ENCODE measurements at regions not wholly inside any gene's neighbourhood (a gene's known extent, or its start where the extent isn't known, plus 50 kb on each side); places are given as distances from the start of the nearest gene placed in this dataset.
"Not testable (repeated sequence)": the region's sequence is repeated elsewhere in the genome, so short reads cannot be mapped to it uniquely, and the experiment has no call there.

DNA sequence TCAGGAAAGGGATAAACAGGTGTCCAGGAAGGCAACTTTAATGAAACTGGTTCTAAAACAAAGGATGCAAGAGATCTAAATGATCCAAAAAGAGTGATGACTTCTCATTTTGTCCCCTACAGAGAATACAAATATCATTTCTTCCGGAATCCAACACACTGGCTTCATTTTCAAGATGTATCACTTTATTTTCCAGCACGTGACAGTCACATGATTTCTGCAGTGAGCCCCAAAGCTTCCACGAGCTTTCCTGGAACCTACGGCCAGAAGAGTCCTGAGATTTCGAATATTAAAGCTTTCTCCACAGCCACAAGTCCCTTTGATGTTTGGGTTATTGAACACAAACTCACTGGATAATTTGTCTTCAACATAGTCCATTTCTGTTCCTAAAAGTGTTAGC is 198.0 kb downstream of the LRRC70 start:
- TF ChIP-seq, protein P1, sequence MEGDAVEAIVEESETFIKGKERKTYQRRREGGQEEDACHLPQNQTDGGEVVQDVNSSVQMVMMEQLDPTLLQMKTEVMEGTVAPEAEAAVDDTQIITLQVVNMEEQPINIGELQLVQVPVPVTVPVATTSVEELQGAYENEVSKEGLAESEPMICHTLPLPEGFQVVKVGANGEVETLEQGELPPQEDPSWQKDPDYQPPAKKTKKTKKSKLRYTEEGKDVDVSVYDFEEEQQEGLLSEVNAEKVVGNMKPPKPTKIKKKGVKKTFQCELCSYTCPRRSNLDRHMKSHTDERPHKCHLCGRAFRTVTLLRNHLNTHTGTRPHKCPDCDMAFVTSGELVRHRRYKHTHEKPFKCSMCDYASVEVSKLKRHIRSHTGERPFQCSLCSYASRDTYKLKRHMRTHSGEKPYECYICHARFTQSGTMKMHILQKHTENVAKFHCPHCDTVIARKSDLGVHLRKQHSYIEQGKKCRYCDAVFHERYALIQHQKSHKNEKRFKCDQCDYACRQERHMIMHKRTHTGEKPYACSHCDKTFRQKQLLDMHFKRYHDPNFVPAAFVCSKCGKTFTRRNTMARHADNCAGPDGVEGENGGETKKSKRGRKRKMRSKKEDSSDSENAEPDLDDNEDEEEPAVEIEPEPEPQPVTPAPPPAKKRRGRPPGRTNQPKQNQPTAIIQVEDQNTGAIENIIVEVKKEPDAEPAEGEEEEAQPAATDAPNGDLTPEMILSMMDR (IDR thresholded peaks at IDR 0.05), result not testable (repeated sequence)
- not testable (repeated sequence) for TF ChIP-seq EZH2phosphoT487, EZH2 (IDR thresholded peaks at IDR 0.05)
